H9 (cell line): ENCODE measurements at regions not wholly inside any gene's neighbourhood (a gene's known extent, or its start where the extent isn't known, plus 50 kb on each side); places are given as distances from the start of the nearest gene placed in this dataset.
A peak's percentile ranks its signal among the peaks of the same experiment; 100 is the strongest.

ENCODE experiments used
- DNase-seq: peaks from one replicate; pipeline ENCODE4 v3.0.0-alpha.2; 2017
- H2AFZ ChIP-seq: one replicate; pipeline ENCODE4 v1.6.1; 2013; ENCODE audit warnings: mild to moderate bottlenecking, low read length, control low read depth, moderate library complexity
- H2AK5ac ChIP-seq: 2 replicates; pipeline ENCODE4 v1.6.1; 2013; ENCODE audit warnings: low read length, control low read depth, mixed read lengths; ENCODE audit not compliant: insufficient read length
- H2BK120ac ChIP-seq: one replicate; pipeline ENCODE4 v1.6.1; 2013; ENCODE audit warnings: low read depth, mild to moderate bottlenecking, low read length, control low read depth, inconsistent platforms; ENCODE audit not compliant: poor library complexity, severe bottlenecking
- H2BK12ac ChIP-seq: 2 replicates; pipeline ENCODE4 v1.6.1; 2013; ENCODE audit warnings: low read length, control low read depth, mixed read lengths, low read depth; ENCODE audit not compliant: insufficient read length
- H2BK15ac ChIP-seq: 2 replicates; pipeline ENCODE4 v1.6.1; 2013; ENCODE audit warnings: low read depth, low read length, control low read depth
- H2BK20ac ChIP-seq: one replicate; pipeline ENCODE4 v1.6.1; 2013; ENCODE audit warnings: low read depth, mild to moderate bottlenecking, low read length, control low read depth, inconsistent platforms; ENCODE audit not compliant: poor library complexity, severe bottlenecking
- H2BK5ac ChIP-seq: 2 replicates; pipeline ENCODE4 v1.6.1; 2013; ENCODE audit warnings: low read length, control low read depth, mixed read lengths; ENCODE audit not compliant: insufficient read length
- H3K14ac ChIP-seq: 2 replicates; pipeline ENCODE4 v1.6.1; 2013; ENCODE audit warnings: low read length, control low read depth; ENCODE audit not compliant: insufficient read depth
- H3K18ac ChIP-seq: 2 replicates; pipeline ENCODE4 v1.6.1; 2013; ENCODE audit warnings: low read depth, mild to moderate bottlenecking, mixed read lengths, low read length, control low read depth; ENCODE audit not compliant: insufficient read length
- H3K23ac ChIP-seq: 2 replicates; pipeline ENCODE4 v1.6.1; 2013; ENCODE audit warnings: low read length, control low read depth, mixed read lengths, low read depth; ENCODE audit not compliant: insufficient read length
- H3K23me2 ChIP-seq: 2 replicates; pipeline ENCODE4 v1.6.1; 2013; ENCODE audit warnings: low read depth, mild to moderate bottlenecking, mixed read lengths, low read length, control low read depth; ENCODE audit not compliant: insufficient read length, poor library complexity, severe bottlenecking
- H3K27ac ChIP-seq: 2 replicates; pipeline ENCODE4 v1.5.1; 2013; ENCODE audit warnings: low read length, control low read depth, mixed read lengths, low read depth; ENCODE audit not compliant: insufficient read length
- H3K27me3 ChIP-seq: 2 replicates; pipeline ENCODE4 v1.6.1; 2013; ENCODE audit warnings: low read length, control low read depth, inconsistent platforms; ENCODE audit not compliant: insufficient read depth
- H3K4ac ChIP-seq: 2 replicates; pipeline ENCODE4 v1.6.1; 2013; ENCODE audit warnings: low read depth, mild to moderate bottlenecking, control low read depth, inconsistent platforms, low read length, moderate library complexity
- H3K4me1 ChIP-seq: 2 replicates; pipeline ENCODE4 v1.6.1; 2013; ENCODE audit warnings: low read length, control low read depth, inconsistent platforms; ENCODE audit not compliant: insufficient read depth
- H3K4me2 ChIP-seq: 2 replicates; pipeline ENCODE4 v1.6.1; 2013; ENCODE audit warnings: low read length, control low read depth, mixed read lengths; ENCODE audit not compliant: insufficient read length, insufficient read depth
- H3K56ac ChIP-seq: 2 replicates; pipeline ENCODE4 v1.6.1; 2013; ENCODE audit warnings: low read depth, mild to moderate bottlenecking, mixed read lengths, low read length, control low read depth; ENCODE audit not compliant: insufficient read length
- H3K79me1 ChIP-seq: 2 replicates; pipeline ENCODE4 v1.6.1; 2013; ENCODE audit warnings: low read depth, mild to moderate bottlenecking, moderate library complexity, low read length, control low read depth, inconsistent platforms; ENCODE audit not compliant: insufficient read depth, poor library complexity, severe bottlenecking
- H3K79me2 ChIP-seq: 2 replicates; pipeline ENCODE4 v1.6.1; 2013; ENCODE audit warnings: low read length, control low read depth, inconsistent platforms; ENCODE audit not compliant: insufficient read depth
- H3K9ac ChIP-seq: 2 replicates; pipeline ENCODE4 v1.6.1; 2013; ENCODE audit warnings: low read length, control low read depth, mixed read lengths; ENCODE audit not compliant: insufficient read length; ENCODE audit errors: extremely low read depth
- H3K9me3 ChIP-seq: one replicate; pipeline ENCODE4 v1.6.1; 2013; ENCODE audit warnings: low read depth, low read length, inconsistent platforms; ENCODE audit not compliant: control insufficient read depth
- H3T11ph ChIP-seq: one replicate; pipeline ENCODE4 v1.6.1; 2013; ENCODE audit warnings: mild to moderate bottlenecking, low read length, control low read depth, inconsistent platforms
- H4K20me1 ChIP-seq: one replicate; pipeline ENCODE4 v1.6.1; 2013; ENCODE audit not compliant: control insufficient read depth, insufficient read length, insufficient read depth
- H4K5ac ChIP-seq: 2 replicates; pipeline ENCODE4 v1.6.1; 2013; ENCODE audit warnings: low read depth, mild to moderate bottlenecking, mixed read lengths, low read length, control low read depth; ENCODE audit not compliant: insufficient read length
- H4K8ac ChIP-seq: replicated peaks from 2 replicates; pipeline ENCODE4 v1.6.1; 2013; ENCODE audit warnings: low read length, control low read depth, mixed read lengths, low read depth; ENCODE audit not compliant: insufficient read length
- H4K91ac ChIP-seq: 2 replicates; pipeline ENCODE4 v1.6.1; 2013; ENCODE audit warnings: low read depth, mild to moderate bottlenecking, moderate library complexity, mixed read lengths, low read length, control low read depth; ENCODE audit not compliant: insufficient read length
- H3K27ac Mint-ChIP-seq, 3 experiments: 2 replicates in 2 of 3; 3 replicates in 1 of 3; pipeline ENCODE4 v1.8.0; 2020 to 2021; ENCODE audit warnings: mixed read lengths in 3 of 3, mild to moderate bottlenecking in 1 of 3, moderate library complexity in 1 of 3
- H3K27me3 Mint-ChIP-seq: 2 replicates; pipeline ENCODE4 v1.8.0; 2021; ENCODE audit warnings: low read depth, mild to moderate bottlenecking, moderate library complexity, mixed read lengths
- H3K36me3 Mint-ChIP-seq, 3 experiments: 2 replicates in 2 of 3; 3 replicates in 1 of 3; pipeline ENCODE4 v1.8.0; 2020 to 2021; ENCODE audit warnings: low read depth in 3 of 3, mixed read lengths in 3 of 3; ENCODE audit not compliant: insufficient read depth in 1 of 3
- H3K4me1 Mint-ChIP-seq, 2 experiments: 2 replicates each; pipeline ENCODE4 v1.8.0; 2020; ENCODE audit warnings: mixed read lengths in 2 of 2
- H3K4me3 Mint-ChIP-seq, 2 experiments: 2 replicates in 1 of 2; 3 replicates in 1 of 2; pipeline ENCODE4 v1.8.0; 2020 to 2021; ENCODE audit warnings: mild to moderate bottlenecking in 2 of 2, mixed read lengths in 2 of 2, moderate library complexity in 1 of 2
- H3K9me3 Mint-ChIP-seq, 2 experiments: 2 replicates in 1 of 2; 3 replicates in 1 of 2; pipeline ENCODE4 v1.8.0; 2020; ENCODE audit warnings: mild to moderate bottlenecking in 2 of 2, mixed read lengths in 2 of 2, moderate library complexity in 1 of 2
- WGBS: extraction: QIAGEN DNeasy Blood & Tissue Kit; methylation state at CpG from one replicate; pipeline ENCODE4 v1.1.7; 2013; ENCODE audit warnings: missing lambda C conversion rate, low lambda C conversion rate, mixed read lengths; ENCODE audit not compliant: insufficient read length; ENCODE audit errors: extremely low coverage; 5-methylcytosine and 5-hydroxymethylcytosine counted together
- TF ChIP-seq, protein P1 (sequence below): fragments of 200-600 bp; sonication (generic); conservative IDR thresholded peaks from 3 replicates; pipeline ENCODE4 v1.8.0; 2021; ENCODE audit warnings: antibody characterized with exemption, mild to moderate bottlenecking

DNA sequence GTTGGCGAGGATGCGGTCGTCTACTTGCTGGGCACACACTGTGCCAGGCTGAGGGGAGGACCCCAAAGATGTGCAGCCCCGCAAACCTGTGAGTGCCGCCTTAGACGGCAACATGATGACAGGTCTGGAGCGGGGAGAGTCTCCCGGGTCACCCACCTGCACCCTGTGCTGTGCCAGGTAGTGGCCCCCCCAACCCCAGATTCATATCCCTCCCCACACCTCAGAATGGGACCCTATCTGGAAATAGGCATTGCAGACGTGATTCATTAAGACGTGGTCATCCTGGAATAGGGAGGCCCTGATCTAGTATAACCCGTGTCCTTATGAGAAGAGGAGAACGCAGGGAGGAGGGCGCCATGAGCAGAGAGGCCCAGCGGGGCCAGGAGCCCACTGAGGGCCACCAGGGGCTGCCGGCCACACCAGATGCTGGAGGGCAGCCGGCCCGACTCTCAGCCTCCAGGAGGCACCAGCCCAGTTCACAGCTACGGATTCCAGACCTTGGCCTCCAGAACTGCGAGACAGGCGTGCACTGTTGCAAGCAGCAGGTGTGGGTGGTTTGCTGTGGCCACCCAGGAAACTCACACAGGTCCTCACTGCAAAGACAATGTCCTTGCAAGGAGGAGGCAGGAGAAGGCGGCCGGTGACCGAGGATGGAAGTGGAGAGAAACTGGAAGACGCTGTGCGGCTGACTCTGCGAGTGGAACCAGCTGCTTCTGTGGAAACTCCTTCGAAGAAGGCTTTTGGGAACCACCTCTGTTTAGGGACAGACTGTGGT, 131.9 kb upstream of the LPCAT1 start:
- H2BK120ac ChIP-seq = no peak overlapping the region
- Mint-ChIP-seq H3K4me1 (peaks cover 13% of the 10 kb centered on the region in 2 experiments), H3K4me3 (no peak overlapping the region; a peak in 1 of 5 replicates), H3K27me3 (peaks cover 54% of the 10 kb centered on the region), H3K27ac (peak overlapping the region in 1 of 3 experiments; percentile 87; a peak in 1 of 7 replicates), H3K9me3 (peaks cover 0 to 2% of the 10 kb centered on the region in 2 experiments; a peak in 1 of 5 replicates), H3K36me3 (no peaks in the 10 kb centered on the region)
- DNase-seq = peak; percentile 27
- H3K27me3 ChIP-seq = no peaks in the 10 kb centered on the region; the same call in 1 of the 2 replicates
- H4K91ac ChIP-seq = no peak overlapping the region
- no peak overlapping the region for H2BK12ac ChIP-seq
- H2BK5ac ChIP-seq = no peak overlapping the region
- no peak overlapping the region for H3K4me2 ChIP-seq
- no peaks in the 10 kb centered on the region for H3K79me1 ChIP-seq
- H4K5ac ChIP-seq = no peak overlapping the region
- H4K20me1 ChIP-seq = no peaks in the 10 kb centered on the region
- WGBS = no CpG with 5 or more reads among the region's 27 CpGs
- H3K14ac ChIP-seq = no peak overlapping the region
- no peak overlapping the region for H3K56ac ChIP-seq
- H2BK15ac ChIP-seq = no peak overlapping the region
- no peak overlapping the region for H2AFZ ChIP-seq
- H2BK20ac ChIP-seq = no peak overlapping the region
- H3K23me2 ChIP-seq = no peaks in the 10 kb centered on the region
- H4K8ac ChIP-seq = no peak overlapping the region
- no peak overlapping the region for H3K18ac ChIP-seq
- TF ChIP-seq, protein P1, sequence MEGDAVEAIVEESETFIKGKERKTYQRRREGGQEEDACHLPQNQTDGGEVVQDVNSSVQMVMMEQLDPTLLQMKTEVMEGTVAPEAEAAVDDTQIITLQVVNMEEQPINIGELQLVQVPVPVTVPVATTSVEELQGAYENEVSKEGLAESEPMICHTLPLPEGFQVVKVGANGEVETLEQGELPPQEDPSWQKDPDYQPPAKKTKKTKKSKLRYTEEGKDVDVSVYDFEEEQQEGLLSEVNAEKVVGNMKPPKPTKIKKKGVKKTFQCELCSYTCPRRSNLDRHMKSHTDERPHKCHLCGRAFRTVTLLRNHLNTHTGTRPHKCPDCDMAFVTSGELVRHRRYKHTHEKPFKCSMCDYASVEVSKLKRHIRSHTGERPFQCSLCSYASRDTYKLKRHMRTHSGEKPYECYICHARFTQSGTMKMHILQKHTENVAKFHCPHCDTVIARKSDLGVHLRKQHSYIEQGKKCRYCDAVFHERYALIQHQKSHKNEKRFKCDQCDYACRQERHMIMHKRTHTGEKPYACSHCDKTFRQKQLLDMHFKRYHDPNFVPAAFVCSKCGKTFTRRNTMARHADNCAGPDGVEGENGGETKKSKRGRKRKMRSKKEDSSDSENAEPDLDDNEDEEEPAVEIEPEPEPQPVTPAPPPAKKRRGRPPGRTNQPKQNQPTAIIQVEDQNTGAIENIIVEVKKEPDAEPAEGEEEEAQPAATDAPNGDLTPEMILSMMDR = no peak
- H3K4ac ChIP-seq = no peak overlapping the region
- H3K23ac ChIP-seq = no peak overlapping the region
- no peaks in the 10 kb centered on the region for H3K9me3 ChIP-seq
- H3K4me1 ChIP-seq = no peaks in the 10 kb centered on the region
- no peak overlapping the region for H3K27ac ChIP-seq
- no peak overlapping the region for H3T11ph ChIP-seq
- no peaks in the 10 kb centered on the region for H3K79me2 ChIP-seq
- no peak overlapping the region for H2AK5ac ChIP-seq
- H3K9ac ChIP-seq = no peak overlapping the region
